Activated B cell treated with CpG ODN at 0.5 μM for 24 hours (primary cell): ENCODE measurements at regions not wholly inside any gene's neighbourhood (a gene's known extent, or its start where the extent isn't known, plus 50 kb on each side); places are given as distances from the start of the nearest gene placed in this dataset.

ENCODE experiments used
- ATAC-seq: fragments of 200-7000 bp; cut with Tn5 transposase; one replicate; pipeline ENCODE4 v1.10.0; 2021; ENCODE audit warnings: low read depth, mild to moderate bottlenecking, moderate library complexity
- CTCF ChIA-PET: fragments of 350-600 bp; sonication (Branson Sonifier 250); formaldehyde crosslinking; loops from one replicate; lab custom pipeline; 2021; ENCODE audit warnings: antibody characterized with exemption; lab: Charles Lee
- POLR2A ChIA-PET: fragments of 350-600 bp; sonication (Branson Sonifier 250); formaldehyde crosslinking; loops from one replicate; lab custom pipeline; 2021; ENCODE audit warnings: antibody characterized with exemption; lab: Charles Lee
- DNase-seq: peaks from one replicate; pipeline ENCODE4 v3.0.0; 2022
- H3K27ac Mint-ChIP-seq: one replicate; pipeline ENCODE4 v1.8.0; 2020; ENCODE audit warnings: mixed read lengths
- H3K27me3 Mint-ChIP-seq: one replicate; pipeline ENCODE4 v1.8.0; 2021; ENCODE audit warnings: mixed read lengths
- H3K36me3 Mint-ChIP-seq: one replicate; pipeline ENCODE4 v1.8.0; 2021; ENCODE audit warnings: low read depth, mixed read lengths
- H3K4me1 Mint-ChIP-seq: one replicate; pipeline ENCODE4 v1.8.0; 2021; ENCODE audit warnings: mixed read lengths
- H3K4me3 Mint-ChIP-seq: one replicate; pipeline ENCODE4 v1.8.0; 2020; ENCODE audit warnings: mild to moderate bottlenecking, mixed read lengths
- H3K9me3 Mint-ChIP-seq: one replicate; pipeline ENCODE4 v1.8.0; 2020; ENCODE audit warnings: mixed read lengths
- intact Hi-C: fragments of 100-400 bp; cut with micrococcal nuclease; formaldehyde crosslinking; loops from one replicate; pipeline ENCODE4 v1.15.1; 2024
- TF ChIP-seq, protein P1 (sequence below): fragments of 200-600 bp; IDR thresholded peaks from one replicate; pipeline ENCODE4 v1.8.0; 2022; ENCODE audit warnings: antibody characterized with exemption, mild to moderate bottlenecking

DNA sequence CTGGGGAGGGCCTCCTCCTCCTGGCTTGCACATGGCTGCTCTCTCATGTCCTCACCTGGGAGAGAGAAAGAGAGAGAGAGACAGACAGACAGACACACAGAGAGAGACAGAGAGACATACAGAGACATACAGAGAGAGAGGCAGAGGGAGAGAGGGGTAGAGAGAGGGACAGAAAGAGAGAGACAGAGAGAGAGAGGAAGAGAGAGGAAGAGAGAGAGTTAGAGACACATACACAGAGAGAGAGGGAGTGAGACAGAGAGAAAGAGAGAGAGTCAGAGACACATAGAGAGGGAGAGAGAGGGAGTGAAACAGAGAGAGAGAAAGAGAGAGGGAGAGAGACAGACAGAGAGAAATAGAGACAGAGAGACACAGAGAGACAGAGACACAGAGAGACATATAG, 103.6 kb upstream of the ESRRB start:
- ChIA-PET CTCF (no interaction called here), POLR2A (no interaction called here)
- H3K4me1 Mint-ChIP-seq, result peaks cover 3% of the 10 kb centered on the region
- no peak overlapping the region for H3K4me3 Mint-ChIP-seq
- TF ChIP-seq, protein P1, sequence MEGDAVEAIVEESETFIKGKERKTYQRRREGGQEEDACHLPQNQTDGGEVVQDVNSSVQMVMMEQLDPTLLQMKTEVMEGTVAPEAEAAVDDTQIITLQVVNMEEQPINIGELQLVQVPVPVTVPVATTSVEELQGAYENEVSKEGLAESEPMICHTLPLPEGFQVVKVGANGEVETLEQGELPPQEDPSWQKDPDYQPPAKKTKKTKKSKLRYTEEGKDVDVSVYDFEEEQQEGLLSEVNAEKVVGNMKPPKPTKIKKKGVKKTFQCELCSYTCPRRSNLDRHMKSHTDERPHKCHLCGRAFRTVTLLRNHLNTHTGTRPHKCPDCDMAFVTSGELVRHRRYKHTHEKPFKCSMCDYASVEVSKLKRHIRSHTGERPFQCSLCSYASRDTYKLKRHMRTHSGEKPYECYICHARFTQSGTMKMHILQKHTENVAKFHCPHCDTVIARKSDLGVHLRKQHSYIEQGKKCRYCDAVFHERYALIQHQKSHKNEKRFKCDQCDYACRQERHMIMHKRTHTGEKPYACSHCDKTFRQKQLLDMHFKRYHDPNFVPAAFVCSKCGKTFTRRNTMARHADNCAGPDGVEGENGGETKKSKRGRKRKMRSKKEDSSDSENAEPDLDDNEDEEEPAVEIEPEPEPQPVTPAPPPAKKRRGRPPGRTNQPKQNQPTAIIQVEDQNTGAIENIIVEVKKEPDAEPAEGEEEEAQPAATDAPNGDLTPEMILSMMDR, result no peak
- no peaks in the 10 kb centered on the region for H3K36me3 Mint-ChIP-seq
- H3K27me3 Mint-ChIP-seq, result peaks cover 14% of the 10 kb centered on the region
- DNase-seq (no peak), ATAC-seq (no peak)
- H3K9me3 Mint-ChIP-seq, result no peaks in the 10 kb centered on the region
- H3K27ac Mint-ChIP-seq, result no peak overlapping the region
- intact Hi-C loops, result no loop called here

DNA sequence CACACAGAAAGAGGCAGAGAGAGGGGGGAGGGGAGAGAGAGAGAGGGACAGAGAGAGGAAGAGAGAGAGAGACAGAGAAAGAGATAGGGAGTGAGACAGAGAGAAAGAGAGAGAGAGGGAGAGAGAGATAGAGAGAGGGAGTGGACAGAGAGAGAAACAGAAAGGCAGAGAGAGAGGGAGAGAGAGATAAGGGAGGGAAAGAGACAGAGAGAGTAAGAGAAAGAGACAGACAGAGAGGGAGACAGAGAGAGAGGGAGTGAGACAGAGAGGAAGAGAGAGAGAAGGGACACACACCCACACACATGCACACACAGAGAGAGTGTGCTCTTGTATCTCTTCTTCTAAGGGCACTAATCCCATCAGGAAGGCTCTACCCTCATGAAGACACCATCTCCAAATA, 103.2 kb upstream of the ESRRB start:
- ChIA-PET POLR2A (no interaction called here), CTCF (no interaction called here)
- DNase-seq (no peak), ATAC-seq (no peak)
- Mint-ChIP-seq H3K4me1 (no peaks in the 10 kb centered on the region), H3K36me3 (no peaks in the 10 kb centered on the region), H3K27me3 (peaks cover 14% of the 10 kb centered on the region), H3K4me3 (no peak overlapping the region), H3K9me3 (no peaks in the 10 kb centered on the region), H3K27ac (no peak overlapping the region)
- intact Hi-C loops, result no loop called here
- TF ChIP-seq, protein P1, result no peak

DNA sequence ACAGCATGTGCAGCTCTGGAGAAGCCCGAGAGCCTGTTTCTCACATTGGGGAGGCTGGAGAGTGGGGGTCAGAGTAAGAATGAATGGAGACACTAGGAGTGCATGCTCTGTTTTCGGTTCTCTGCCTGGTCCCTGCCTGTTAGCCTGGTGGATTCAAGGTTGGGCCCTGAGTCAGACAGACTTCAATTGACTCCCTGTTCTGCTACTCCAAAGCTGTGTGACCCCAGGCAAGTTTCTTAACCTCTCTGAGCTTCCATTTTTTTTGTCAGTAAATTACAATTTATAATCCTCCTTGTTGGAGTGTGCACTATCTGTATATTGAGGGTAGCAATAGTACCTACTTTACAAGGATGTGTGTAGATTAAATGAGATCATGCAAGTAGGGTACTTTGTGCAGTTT, 102.6 kb upstream of the ESRRB start:
- H3K9me3 Mint-ChIP-seq, result no peaks in the 10 kb centered on the region
- TF ChIP-seq, protein P1, result no peak
- H3K4me3 Mint-ChIP-seq, result no peak overlapping the region
- no peak for ATAC-seq
- ChIA-PET CTCF (no interaction called here), POLR2A (no interaction called here)
- H3K4me1 Mint-ChIP-seq, result no peaks in the 10 kb centered on the region
- no peaks in the 10 kb centered on the region for H3K36me3 Mint-ChIP-seq
- no peak overlapping the region for H3K27ac Mint-ChIP-seq
- H3K27me3 Mint-ChIP-seq, result peaks cover 14% of the 10 kb centered on the region
- intact Hi-C loops, result no loop called here
- no peak for DNase-seq

DNA sequence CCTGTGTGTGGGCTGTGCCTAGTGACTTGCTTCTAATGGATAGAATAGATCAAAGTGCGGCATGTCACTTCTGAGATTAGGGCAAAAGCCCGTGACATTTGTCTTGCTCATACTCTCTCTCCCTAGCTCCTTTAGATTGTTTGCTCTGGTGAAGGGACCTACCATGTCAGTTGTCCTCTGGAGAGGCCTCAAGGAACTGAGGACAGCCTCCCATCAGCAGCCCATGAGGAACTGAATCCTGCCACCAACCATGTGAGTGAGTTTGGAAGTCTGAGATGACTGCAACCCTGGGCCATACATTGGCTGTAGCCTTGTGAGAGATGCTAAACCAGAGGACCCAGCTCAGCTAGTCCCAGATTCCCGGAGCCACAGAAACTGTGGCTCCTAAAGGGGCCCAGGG, 101.6 kb upstream of the ESRRB start:
- DNase-seq (no peak), ATAC-seq (no peak)
- Mint-ChIP-seq H3K4me3 (no peak overlapping the region), H3K27me3 (peaks cover 9% of the 10 kb centered on the region), H3K36me3 (no peaks in the 10 kb centered on the region), H3K9me3 (no peaks in the 10 kb centered on the region), H3K4me1 (no peaks in the 10 kb centered on the region), H3K27ac (no peak overlapping the region)
- CTCF ChIA-PET, result no interaction called here
- POLR2A ChIA-PET, result no interaction called here
- intact Hi-C loops, result no loop called here
- TF ChIP-seq, protein P1, result no peak

DNA sequence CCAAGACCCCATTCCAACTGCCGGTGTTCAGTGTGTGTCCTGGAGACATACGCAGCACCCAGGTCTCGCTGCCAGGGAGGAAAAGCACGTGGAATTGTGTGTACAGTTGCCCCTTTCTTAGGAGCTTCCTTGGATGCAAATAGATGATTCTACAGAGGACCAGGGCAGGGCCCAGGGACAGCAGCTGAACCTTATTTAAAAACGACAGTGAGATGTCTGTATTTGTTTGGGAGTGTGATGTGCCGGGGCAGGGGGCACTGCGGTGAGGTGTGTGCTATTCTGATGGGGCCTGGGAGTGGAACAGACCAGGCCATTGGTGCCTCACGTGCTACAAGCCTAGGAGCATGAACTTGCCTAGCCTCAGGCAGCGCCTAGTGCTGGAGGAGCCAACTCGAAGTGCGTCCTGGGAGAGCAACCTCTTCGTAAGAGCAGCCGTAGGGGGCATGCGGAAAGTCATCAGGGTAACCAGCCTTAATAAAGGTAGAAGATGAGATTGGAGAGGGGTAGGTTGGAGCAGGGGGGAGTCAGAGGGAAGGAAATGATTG, 98.3 kb upstream of the ESRRB start:
- H3K9me3 Mint-ChIP-seq, result peaks cover 2% of the 10 kb centered on the region
- H3K36me3 Mint-ChIP-seq, result no peaks in the 10 kb centered on the region
- DNase-seq (no peak), ATAC-seq (no peak)
- H3K4me3 Mint-ChIP-seq, result no peak overlapping the region
- TF ChIP-seq, protein P1, result no peak
- H3K27me3 Mint-ChIP-seq, result peaks cover 14% of the 10 kb centered on the region
- ChIA-PET CTCF (no interaction called here), POLR2A (no interaction called here)
- intact Hi-C loops, result no loop called here
- no peak overlapping the region for H3K27ac Mint-ChIP-seq
- H3K4me1 Mint-ChIP-seq, result no peaks in the 10 kb centered on the region
